HEK293 (cell line): ENCODE measurements at regions not wholly inside any gene's neighbourhood (a gene's known extent, or its start where the extent isn't known, plus 50 kb on each side); places are given as distances from the start of the nearest gene placed in this dataset.

Source experiments
- FEZF1 ChIP-seq: fragments of 450-650 bp; formaldehyde crosslinking; IDR thresholded peaks from 2 replicates; pipeline ENCODE4 v1.5.1; 2016; ENCODE audit warnings: missing biosample characterization, missing genetic modification characterization
- KLF1 ChIP-seq: fragments of 450-650 bp; formaldehyde crosslinking; IDR thresholded peaks from 2 replicates; pipeline ENCODE4 v1.5.1; 2016; ENCODE audit warnings: missing biosample characterization, missing genetic modification characterization
- MYNN ChIP-seq: fragments of 450-650 bp; formaldehyde crosslinking; IDR thresholded peaks from 2 replicates; pipeline ENCODE4 v1.5.1; 2016; ENCODE audit warnings: missing biosample characterization, missing genetic modification characterization, borderline replicate concordance
- PRDM6 ChIP-seq: fragments of 450-650 bp; formaldehyde crosslinking; IDR thresholded peaks from 2 replicates; pipeline ENCODE4 v1.5.1; 2017; ENCODE audit warnings: missing biosample characterization, missing genetic modification characterization
- REPIN1 ChIP-seq: fragments of 450-650 bp; formaldehyde crosslinking; IDR thresholded peaks from 2 replicates; pipeline ENCODE4 v1.5.1; 2017; ENCODE audit warnings: missing biosample characterization, missing genetic modification characterization, low read depth
- ZBTB17 ChIP-seq: fragments of 450-650 bp; formaldehyde crosslinking; IDR thresholded peaks from 2 replicates; pipeline ENCODE4 v1.5.1; 2016; ENCODE audit warnings: missing biosample characterization, missing genetic modification characterization
- ZBTB8A ChIP-seq: fragments of 450-650 bp; formaldehyde crosslinking; IDR thresholded peaks from 2 replicates; pipeline ENCODE4 v1.5.1; 2016; ENCODE audit warnings: missing biosample characterization, missing genetic modification characterization
- ZEB2 ChIP-seq: fragments of 450-650 bp; formaldehyde crosslinking; IDR thresholded peaks from 2 replicates; pipeline ENCODE4 v1.5.1; 2016; ENCODE audit warnings: missing biosample characterization, missing genetic modification characterization
- ZNF114 ChIP-seq: fragments of 450-650 bp; formaldehyde crosslinking; IDR thresholded peaks from 2 replicates; pipeline ENCODE4 v1.5.0; 2017; ENCODE audit warnings: missing biosample characterization, missing genetic modification characterization
- ZNF121 ChIP-seq: fragments of 450-650 bp; formaldehyde crosslinking; IDR thresholded peaks from 2 replicates; pipeline ENCODE4 v1.5.1; 2016; ENCODE audit warnings: missing biosample characterization, missing genetic modification characterization
- ZNF140 ChIP-seq: fragments of 450-650 bp; formaldehyde crosslinking; IDR thresholded peaks from 2 replicates; pipeline ENCODE4 v1.5.1; 2016; ENCODE audit warnings: missing biosample characterization, missing genetic modification characterization
- ZNF416 ChIP-seq: fragments of 450-650 bp; formaldehyde crosslinking; IDR thresholded peaks from 2 replicates; pipeline ENCODE4 v1.5.1; 2016; ENCODE audit warnings: missing biosample characterization, missing genetic modification characterization
- TF ChIP-seq, protein P1 (sequence below): fragments of 450-650 bp; formaldehyde crosslinking; IDR thresholded peaks from 2 replicates; pipeline ENCODE4 v1.5.1; 2016; ENCODE audit warnings: missing biosample characterization, missing genetic modification characterization

GRCh38 chr5:84885485-84886258 is 501.0 kb upstream of the EDIL3 start:
- TF ChIP-seq, protein P1, sequence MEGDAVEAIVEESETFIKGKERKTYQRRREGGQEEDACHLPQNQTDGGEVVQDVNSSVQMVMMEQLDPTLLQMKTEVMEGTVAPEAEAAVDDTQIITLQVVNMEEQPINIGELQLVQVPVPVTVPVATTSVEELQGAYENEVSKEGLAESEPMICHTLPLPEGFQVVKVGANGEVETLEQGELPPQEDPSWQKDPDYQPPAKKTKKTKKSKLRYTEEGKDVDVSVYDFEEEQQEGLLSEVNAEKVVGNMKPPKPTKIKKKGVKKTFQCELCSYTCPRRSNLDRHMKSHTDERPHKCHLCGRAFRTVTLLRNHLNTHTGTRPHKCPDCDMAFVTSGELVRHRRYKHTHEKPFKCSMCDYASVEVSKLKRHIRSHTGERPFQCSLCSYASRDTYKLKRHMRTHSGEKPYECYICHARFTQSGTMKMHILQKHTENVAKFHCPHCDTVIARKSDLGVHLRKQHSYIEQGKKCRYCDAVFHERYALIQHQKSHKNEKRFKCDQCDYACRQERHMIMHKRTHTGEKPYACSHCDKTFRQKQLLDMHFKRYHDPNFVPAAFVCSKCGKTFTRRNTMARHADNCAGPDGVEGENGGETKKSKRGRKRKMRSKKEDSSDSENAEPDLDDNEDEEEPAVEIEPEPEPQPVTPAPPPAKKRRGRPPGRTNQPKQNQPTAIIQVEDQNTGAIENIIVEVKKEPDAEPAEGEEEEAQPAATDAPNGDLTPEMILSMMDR (tag by site-specific recombination) = no peak
- TF ChIP-seq FEZF1 (tag by site-specific recombination) (no peak), KLF1 (no peak), ZNF121 (no peak), REPIN1 (no peak), ZNF140 (no peak), ZBTB17 (tag by site-specific recombination) (no peak), ZNF416 (no peak), PRDM6 (tag by site-specific recombination) (no peak), ZEB2 (tag by site-specific recombination) (no peak), ZNF114 (no peak), MYNN (tag by site-specific recombination) (no peak), ZBTB8A (no peak)
